ENCODE measurements at regions not wholly inside any gene's neighbourhood (a gene's known extent, or its start where the extent isn't known, plus 50 kb on each side); places are given as distances from the start of the nearest gene placed in this dataset.

DNA sequence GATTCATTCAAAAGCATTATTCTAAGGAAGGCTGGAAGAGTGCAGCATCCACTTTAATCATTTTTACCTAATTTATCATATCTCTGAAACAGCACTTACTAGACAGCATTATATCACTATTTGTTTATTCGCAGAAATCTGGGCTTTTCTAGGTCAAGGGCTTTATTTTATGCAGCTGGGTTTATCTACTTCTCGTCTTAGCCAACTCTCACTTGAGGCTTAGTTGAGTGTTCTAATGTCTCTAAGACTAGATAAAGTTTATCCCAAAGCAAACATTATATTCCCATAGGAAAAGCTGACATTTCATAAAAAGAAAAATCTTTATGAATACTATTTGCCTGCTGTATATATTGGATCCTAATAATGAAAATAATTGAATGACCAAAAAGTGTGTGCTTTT lies 720.8 kb upstream of the FLRT2 start:
- H3K4me3 ChIP-seq (ENCODE audit: low read length), result no peak overlapping the region
- Mint-ChIP-seq H3K4me1 (ENCODE audit: low read depth) (no peaks in the 10 kb centered on the region), H3K27ac (no peak overlapping the region), H3K4me3 (no peak overlapping the region), H3K36me3 (ENCODE audit: low read depth) (no peaks in the 10 kb centered on the region), H3K27me3 (no peaks in the 10 kb centered on the region), H3K9me3 (peaks cover 11% of the 10 kb centered on the region)
- TF ChIP-seq, protein P1, sequence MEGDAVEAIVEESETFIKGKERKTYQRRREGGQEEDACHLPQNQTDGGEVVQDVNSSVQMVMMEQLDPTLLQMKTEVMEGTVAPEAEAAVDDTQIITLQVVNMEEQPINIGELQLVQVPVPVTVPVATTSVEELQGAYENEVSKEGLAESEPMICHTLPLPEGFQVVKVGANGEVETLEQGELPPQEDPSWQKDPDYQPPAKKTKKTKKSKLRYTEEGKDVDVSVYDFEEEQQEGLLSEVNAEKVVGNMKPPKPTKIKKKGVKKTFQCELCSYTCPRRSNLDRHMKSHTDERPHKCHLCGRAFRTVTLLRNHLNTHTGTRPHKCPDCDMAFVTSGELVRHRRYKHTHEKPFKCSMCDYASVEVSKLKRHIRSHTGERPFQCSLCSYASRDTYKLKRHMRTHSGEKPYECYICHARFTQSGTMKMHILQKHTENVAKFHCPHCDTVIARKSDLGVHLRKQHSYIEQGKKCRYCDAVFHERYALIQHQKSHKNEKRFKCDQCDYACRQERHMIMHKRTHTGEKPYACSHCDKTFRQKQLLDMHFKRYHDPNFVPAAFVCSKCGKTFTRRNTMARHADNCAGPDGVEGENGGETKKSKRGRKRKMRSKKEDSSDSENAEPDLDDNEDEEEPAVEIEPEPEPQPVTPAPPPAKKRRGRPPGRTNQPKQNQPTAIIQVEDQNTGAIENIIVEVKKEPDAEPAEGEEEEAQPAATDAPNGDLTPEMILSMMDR (IDR thresholded peaks at IDR 0.05), result no peak
- no peaks in the 10 kb centered on the region for H3K4me1 ChIP-seq (ENCODE audit: insufficient read depth, low read length)
- H3K27me3 ChIP-seq (ENCODE audit: control insufficient read depth in 1 of 2, insufficient read depth in 2 of 2, low read length in 2 of 2), result no peaks in the 10 kb centered on the region
- ATAC-seq (ENCODE audit: poor library complexity), result no peak
- POLR2A ChIA-PET, result no interaction called here
- CTCF ChIA-PET, result no interaction called here
- H3K9me3 ChIP-seq (ENCODE audit: control insufficient read depth in 1 of 2, insufficient read depth in 1 of 2, low read length in 2 of 2), result no peaks in the 10 kb centered on the region
- intact Hi-C loops (cut with DNase I, micrococcal nuclease), result no loop called here
- no peaks in the 10 kb centered on the region for H3K36me3 ChIP-seq (ENCODE audit: insufficient read depth, low read length)
- no peak overlapping the region for H3K27ac ChIP-seq (ENCODE audit: low read depth in 1 of 2, low read length in 2 of 2)
- DNase-seq, result no peak

DNA sequence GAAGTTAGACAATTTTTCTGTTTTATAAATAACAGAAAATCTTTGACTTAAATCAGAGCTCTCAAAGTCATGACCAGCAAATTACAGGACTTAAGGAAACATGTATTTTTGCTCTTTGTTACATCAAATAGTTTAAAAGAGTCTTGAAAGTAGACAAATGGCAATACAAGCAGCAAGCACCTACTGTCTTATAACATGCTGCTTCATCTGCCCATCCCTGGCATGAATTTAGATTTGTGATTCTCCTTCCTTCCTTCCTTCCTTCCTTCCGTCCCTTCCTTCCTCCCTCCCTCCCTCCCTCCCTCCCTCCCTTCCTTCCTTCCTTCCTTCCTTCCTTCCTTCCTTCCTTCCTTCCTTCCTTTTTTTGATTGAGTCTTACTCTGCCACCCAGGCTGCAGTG lies 715.6 kb upstream of the FLRT2 start:
- ChIA-PET CTCF (no interaction called here), POLR2A (no interaction called here)
- intact Hi-C loops (cut with DNase I, micrococcal nuclease), result no loop called here
- Mint-ChIP-seq H3K27me3 (no peaks in the 10 kb centered on the region), H3K27ac (no peak overlapping the region), H3K4me3 (no peak overlapping the region), H3K4me1 (ENCODE audit: low read depth) (no peaks in the 10 kb centered on the region), H3K9me3 (peaks cover 11% of the 10 kb centered on the region), H3K36me3 (ENCODE audit: low read depth) (no peaks in the 10 kb centered on the region)
- Histone ChIP-seq H3K4me3 (ENCODE audit: low read length) (no peak overlapping the region), H3K4me1 (ENCODE audit: insufficient read depth, low read length) (no peaks in the 10 kb centered on the region), H3K9me3 (ENCODE audit: control insufficient read depth in 1 of 2, insufficient read depth in 1 of 2, low read length in 2 of 2) (peaks cover 3 to 4% of the 10 kb centered on the region in 2 experiments), H3K27ac (ENCODE audit: low read depth in 1 of 2, low read length in 2 of 2) (no peak overlapping the region), H3K27me3 (ENCODE audit: control insufficient read depth in 1 of 2, insufficient read depth in 2 of 2, low read length in 2 of 2) (no peaks in the 10 kb centered on the region), H3K36me3 (ENCODE audit: insufficient read depth, low read length) (no peaks in the 10 kb centered on the region)
- no peak for DNase-seq
- TF ChIP-seq, protein P1 (IDR thresholded peaks at IDR 0.05), result no peak
- ATAC-seq (ENCODE audit: poor library complexity), result no peak

DNA sequence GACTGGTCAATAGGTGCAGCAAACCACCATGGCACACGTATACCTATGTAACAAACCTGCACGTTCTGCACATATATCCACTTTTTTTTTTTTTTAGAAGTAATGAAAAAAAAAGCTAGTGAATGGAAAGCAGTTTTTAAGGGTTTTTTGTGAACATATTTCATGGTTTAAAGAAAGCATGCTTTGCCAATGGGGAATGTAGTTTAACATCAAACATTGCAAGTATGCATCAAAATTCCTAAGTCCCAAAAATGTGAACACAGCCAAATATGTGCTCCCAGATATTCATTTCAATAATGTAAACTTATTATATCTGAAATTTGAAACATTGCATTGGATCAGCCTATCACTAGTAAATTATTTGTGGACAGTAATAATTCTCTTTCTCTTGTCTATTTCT lies 710.4 kb upstream of the FLRT2 start:
- Histone ChIP-seq H3K27me3 (ENCODE audit: control insufficient read depth in 1 of 2, insufficient read depth in 2 of 2, low read length in 2 of 2) (no peaks in the 10 kb centered on the region), H3K36me3 (ENCODE audit: insufficient read depth, low read length) (no peaks in the 10 kb centered on the region), H3K4me1 (ENCODE audit: insufficient read depth, low read length) (no peaks in the 10 kb centered on the region), H3K4me3 (ENCODE audit: low read length) (no peak overlapping the region), H3K9me3 (ENCODE audit: control insufficient read depth in 1 of 2, insufficient read depth in 1 of 2, low read length in 2 of 2) (peaks cover 2 to 3% of the 10 kb centered on the region in 2 experiments), H3K27ac (ENCODE audit: low read depth in 1 of 2, low read length in 2 of 2) (no peak overlapping the region)
- no peaks in the 10 kb centered on the region for H3K36me3 Mint-ChIP-seq (ENCODE audit: low read depth)
- peaks cover 5% of the 10 kb centered on the region for H3K9me3 Mint-ChIP-seq
- CTCF ChIA-PET, result no interaction called here
- ATAC-seq (ENCODE audit: poor library complexity), result no peak
- no peak overlapping the region for H3K27ac Mint-ChIP-seq
- no peaks in the 10 kb centered on the region for H3K27me3 Mint-ChIP-seq
- H3K4me3 Mint-ChIP-seq, result no peak overlapping the region
- TF ChIP-seq, protein P1 (IDR thresholded peaks at IDR 0.05), result no peak
- no peaks in the 10 kb centered on the region for H3K4me1 Mint-ChIP-seq (ENCODE audit: low read depth)
- no peak for DNase-seq
- POLR2A ChIA-PET, result no interaction called here
- intact Hi-C loops (cut with DNase I, micrococcal nuclease), result no loop called here

All from CD4-positive, alpha-beta T cell (primary cell).